Stimulated activated CD8-positive, alpha-beta memory T cell treated with anti-CD3 and anti-CD28 coated beads, Interleukin-15, amount 100 ng/mL, for 24 hours (primary cell): ENCODE measurements at regions not wholly inside any gene's neighbourhood (a gene's known extent, or its start where the extent isn't known, plus 50 kb on each side); places are given as distances from the start of the nearest gene placed in this dataset.
"Not testable (repeated sequence)": the region's sequence is repeated elsewhere in the genome, so short reads cannot be mapped to it uniquely, and the experiment has no call there.

Source experiments
- DNase-seq: peaks from one replicate; pipeline ENCODE4 v3.0.0-alpha.2; 2020; ENCODE audit warnings: low read depth

- DNase-seq, result not testable (repeated sequence)
Measured at GRCh38 chr6:16039892-16040627, 88.8 kb upstream of the MYLIP start.

DNA sequence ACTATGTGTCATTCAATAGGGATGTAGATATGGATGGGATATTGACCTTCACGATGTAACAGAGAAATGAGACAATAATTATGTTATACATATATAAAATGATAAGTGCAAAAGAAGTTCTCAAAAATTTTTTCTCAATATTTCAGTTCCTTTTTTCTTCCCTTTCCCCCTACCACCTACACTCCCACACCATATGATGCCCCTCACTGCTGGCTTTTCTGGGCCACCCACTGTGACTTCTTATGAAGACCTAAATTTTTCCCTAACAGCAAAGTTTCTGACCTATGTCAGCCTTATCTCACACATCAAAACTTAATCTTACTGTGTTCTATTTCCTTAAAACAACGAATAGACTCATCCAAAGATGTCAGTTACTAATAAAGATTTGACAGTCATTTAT is 89.9 kb upstream of the MYLIP start:
- DNase-seq, result no peak

GRCh38 chr6:16035488-16036080 is 93.3 kb upstream of the MYLIP start:
- no peak for DNase-seq

- no peak for DNase-seq
Measured at GRCh38 chr6:16033214-16033613, 95.7 kb upstream of the MYLIP start.

GRCh38 chr6:16031278-16031981 is 97.5 kb upstream of the MYLIP start:
- no peak for DNase-seq

- no peak for DNase-seq
Measured at GRCh38 chr6:16028966-16029365, 99.9 kb upstream of the MYLIP start.

GRCh38 chr6:16020259-16020658 is 108.6 kb upstream of the MYLIP start:
- no peak for DNase-seq

DNA sequence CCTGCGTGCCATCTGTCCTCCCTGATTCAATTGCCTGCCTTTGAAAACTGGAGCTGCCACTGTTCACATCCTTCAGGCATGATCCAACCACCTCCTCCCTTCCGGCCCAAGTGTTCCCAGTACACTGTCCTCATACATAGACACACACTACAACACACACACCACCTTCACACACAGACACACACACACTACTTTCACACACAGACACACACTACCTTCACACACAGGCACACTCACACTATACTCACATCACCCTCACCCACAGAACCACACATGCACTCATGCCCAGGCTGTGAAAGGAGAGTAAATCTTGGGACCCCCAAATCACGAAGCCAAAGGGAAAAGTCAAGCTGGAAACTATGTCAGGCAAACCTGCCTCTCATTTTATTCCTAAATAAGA is 109.4 kb upstream of the MYLIP start:
- no peak for DNase-seq

GRCh38 chr6:16018626-16019025 is 110.3 kb upstream of the MYLIP start:
- no peak for DNase-seq

GRCh38 chr6:16014325-16014724 is 114.6 kb upstream of the MYLIP start:
- DNase-seq, result not testable (repeated sequence)

GRCh38 chr6:16007146-16007545 is 121.7 kb upstream of the MYLIP start:
- DNase-seq, result no peak

GRCh38 chr6:16006681-16007080 is 122.2 kb upstream of the MYLIP start:
- DNase-seq, result no peak

- DNase-seq, result no peak
Measured at GRCh38 chr6:16004934-16005679, 123.8 kb upstream of the MYLIP start.

DNA sequence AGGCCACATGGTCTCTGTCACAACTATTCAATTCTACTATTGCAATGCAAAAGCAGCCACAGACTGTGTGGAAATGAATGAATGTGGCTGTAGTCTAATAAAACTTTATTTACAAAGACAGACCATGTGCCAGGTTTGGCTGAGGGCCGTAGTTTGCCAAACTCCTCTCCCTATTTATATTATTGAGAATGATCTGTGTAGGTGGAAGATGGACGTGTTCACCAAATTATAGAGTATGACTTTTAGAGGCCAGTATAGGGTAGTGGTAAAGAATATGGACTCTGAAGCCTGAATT is 125.7 kb upstream of the MYLIP start:
- no peak for DNase-seq

- no peak for DNase-seq
Measured at GRCh38 chr6:16002332-16003196, 126.3 kb upstream of the MYLIP start.

GRCh38 chr6:16001158-16001557 is 127.7 kb upstream of the MYLIP start:
- DNase-seq, result no peak

DNA sequence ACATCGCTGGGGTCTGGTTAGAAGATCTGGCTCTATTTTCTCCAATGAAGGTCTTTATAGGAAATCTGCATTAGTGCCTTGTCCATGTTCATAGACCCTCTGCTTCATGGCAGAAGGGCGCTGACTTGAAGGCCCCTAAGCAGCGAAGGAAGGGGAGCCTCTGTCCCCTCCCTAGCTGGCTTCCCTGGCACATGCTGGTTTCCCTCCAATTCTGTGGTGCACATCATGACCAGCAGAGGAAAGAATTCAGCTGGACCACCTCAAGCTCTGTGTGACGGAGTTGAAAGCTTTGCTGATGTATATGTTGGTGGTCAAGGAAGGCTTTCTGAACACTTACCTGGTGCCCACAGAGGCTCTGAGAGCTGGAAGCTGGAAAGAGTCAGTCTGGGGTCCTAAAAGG is 129.7 kb upstream of the MYLIP start:
- DNase-seq, result no peak

DNA sequence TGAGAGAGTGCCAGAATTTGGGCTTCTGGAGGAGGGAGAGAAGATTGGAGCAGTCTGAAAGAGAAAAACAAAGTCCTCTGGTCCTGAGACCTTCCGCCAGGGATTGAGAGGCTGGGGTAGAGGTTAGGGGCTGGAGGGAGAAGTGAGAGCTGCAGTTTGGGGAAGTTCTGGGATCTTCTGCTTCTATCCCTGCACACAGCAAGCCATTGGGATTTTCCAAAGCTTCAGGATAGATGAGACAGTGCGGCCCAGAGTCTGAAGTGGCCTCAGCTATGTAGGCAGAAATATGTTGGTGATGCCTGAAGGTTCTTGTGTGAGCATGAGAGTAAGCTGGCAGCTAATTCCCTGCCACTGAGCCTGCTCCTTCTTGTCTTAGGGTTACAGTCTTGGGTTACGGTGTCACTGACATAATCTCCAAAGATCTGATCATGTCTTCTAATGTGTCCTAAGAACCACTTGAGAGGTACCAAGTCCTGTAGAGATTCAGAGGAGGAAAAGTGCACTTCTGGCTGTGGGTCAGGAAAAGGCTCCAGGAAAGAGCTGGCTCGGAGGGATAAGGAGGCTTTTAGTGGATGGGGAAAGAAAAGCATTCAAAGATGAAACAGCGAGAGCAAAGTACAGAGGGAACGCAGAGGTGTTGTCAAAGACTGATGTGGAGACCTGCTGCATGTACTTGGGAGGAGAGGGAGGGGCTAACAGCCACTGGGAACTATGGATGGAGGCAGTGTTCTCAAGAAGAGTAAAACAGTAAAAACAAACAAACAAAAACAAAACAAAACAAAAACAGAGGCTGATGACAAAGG is 131.1 kb upstream of the MYLIP start:
- no peak for DNase-seq

- DNase-seq, result no peak
Measured at GRCh38 chr6:15996030-15996429, 132.9 kb upstream of the MYLIP start.

DNA sequence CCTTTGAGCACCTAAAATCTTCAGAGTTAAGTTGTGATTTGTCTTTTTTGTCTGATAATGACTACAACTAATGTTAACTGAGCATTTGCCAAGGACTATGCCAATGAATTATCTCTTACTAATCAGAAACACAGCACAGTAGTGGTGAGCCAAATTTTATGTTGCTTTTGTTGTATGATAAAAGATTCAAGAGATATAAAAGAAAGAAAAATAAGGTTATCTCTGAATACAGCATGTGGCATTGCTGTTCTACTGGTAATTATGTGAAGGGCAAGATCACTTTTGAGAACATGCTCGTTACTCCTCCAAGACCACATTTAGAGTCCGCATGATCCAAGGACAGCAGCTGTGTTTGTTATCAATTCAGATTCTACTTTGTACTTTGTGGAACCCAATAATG is 133.4 kb upstream of the MYLIP start:
- DNase-seq, result no peak

DNA sequence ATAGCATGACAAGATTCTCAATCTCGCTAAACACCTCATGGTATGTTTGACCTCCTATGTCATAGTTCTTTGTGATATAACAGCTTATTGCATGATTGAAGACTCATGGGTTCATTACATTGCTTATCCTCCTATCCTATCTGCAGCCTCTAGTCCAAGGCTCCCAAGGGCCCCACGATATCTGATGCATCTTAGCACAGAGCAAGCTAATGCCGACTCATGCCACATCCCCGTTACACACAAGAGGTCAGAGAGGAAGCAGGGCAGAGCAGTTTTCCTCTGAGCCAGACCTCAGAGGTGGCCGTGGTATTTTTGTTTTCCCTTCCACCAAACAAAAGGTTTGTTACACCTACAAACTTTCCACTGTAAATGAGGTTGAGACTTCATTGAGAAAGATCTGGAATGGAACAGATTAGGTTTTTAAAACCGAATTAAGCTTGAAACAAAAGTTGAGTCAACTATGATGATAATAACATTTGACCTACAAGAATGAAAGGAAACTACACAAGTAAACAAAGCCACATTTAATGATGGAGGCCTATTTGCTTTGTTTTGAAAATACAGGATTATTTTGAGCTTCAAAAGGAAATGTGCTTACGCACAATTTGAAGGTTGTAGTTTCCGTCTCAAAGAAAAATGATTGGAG is 133.9 kb upstream of the MYLIP start:
- no peak for DNase-seq
